SJSA1 (cell line): ENCODE measurements at regions not wholly inside any gene's neighbourhood (a gene's known extent, or its start where the extent isn't known, plus 50 kb on each side); places are given as distances from the start of the nearest gene placed in this dataset.

Source experiments
- DNase-seq, 2 experiments: peaks; one replicate each; pipeline ENCODE4 v3.0.0-alpha.2; 2015 to 2020; ENCODE audit warnings: low spot score in 2 of 2, low read depth in 1 of 2
- H3K27ac ChIP-seq: fragments of 250-450 bp; sonication (Bioruptor Pico); 2 replicates; pipeline ENCODE4 v1.5.1; 2020; ENCODE audit warnings: mild to moderate bottlenecking, moderate library complexity
- H3K27me3 ChIP-seq: fragments of 250-450 bp; sonication (Bioruptor Pico); replicated peaks from 2 replicates; pipeline ENCODE4 v1.5.1; 2020; ENCODE audit warnings: mild to moderate bottlenecking, moderate library complexity
- H3K36me3 ChIP-seq: fragments of 250-450 bp; sonication (Bioruptor Pico); 2 replicates; pipeline ENCODE4 v1.5.1; 2020; ENCODE audit warnings: mild to moderate bottlenecking
- H3K4me1 ChIP-seq: fragments of 250-450 bp; sonication (Bioruptor Pico); replicated peaks from 2 replicates; pipeline ENCODE4 v1.6.1; 2021; ENCODE audit warnings: mild to moderate bottlenecking
- H3K4me3 ChIP-seq: fragments of 250-450 bp; sonication (Bioruptor Pico); 2 replicates; pipeline ENCODE4 v1.5.1; 2020; ENCODE audit warnings: mild to moderate bottlenecking
- H3K9me3 ChIP-seq: fragments of 250-450 bp; sonication (Bioruptor Pico); replicated peaks from 2 replicates; pipeline ENCODE4 v1.5.1; 2020; ENCODE audit warnings: mild to moderate bottlenecking

- Histone ChIP-seq H3K4me1 (no peaks in the 10 kb centered on the region), H3K27ac (no peak overlapping the region), H3K27me3 (no peaks in the 10 kb centered on the region), H3K36me3 (no peaks in the 10 kb centered on the region), H3K4me3 (no peak overlapping the region), H3K9me3 (no peaks in the 10 kb centered on the region)
- DNase-seq = no peak
These were observed 478.3 kb upstream of the ZFHX3 start for GRCh38 chr16:73526011-73526804.

- Histone ChIP-seq H3K27me3 (no peaks in the 10 kb centered on the region), H3K4me1 (no peaks in the 10 kb centered on the region), H3K4me3 (no peak overlapping the region), H3K36me3 (no peaks in the 10 kb centered on the region), H3K27ac (no peak overlapping the region), H3K9me3 (no peaks in the 10 kb centered on the region)
- DNase-seq = no peak
These were observed 475.3 kb upstream of the ZFHX3 start for GRCh38 chr16:73523209-73523608.

GRCh38 chr16:73521499-73521898, 473.6 kb upstream of the ZFHX3 start:
- DNase-seq = no peak
- Histone ChIP-seq H3K36me3 (no peaks in the 10 kb centered on the region), H3K4me1 (no peaks in the 10 kb centered on the region)

GRCh38 chr16:73515616-73516015, 467.7 kb upstream of the ZFHX3 start:
- Histone ChIP-seq H3K4me1 (no peaks in the 10 kb centered on the region), H3K9me3 (no peaks in the 10 kb centered on the region), H3K36me3 (no peaks in the 10 kb centered on the region), H3K27me3 (no peaks in the 10 kb centered on the region), H3K27ac (no peak overlapping the region), H3K4me3 (no peak overlapping the region)
- no peak for DNase-seq

More at GRCh38 chr16:73521499-73521898, 473.6 kb upstream of the ZFHX3 start:
- no peaks in the 10 kb centered on the region for H3K27me3 ChIP-seq
- H3K27ac ChIP-seq = no peak overlapping the region
- no peaks in the 10 kb centered on the region for H3K9me3 ChIP-seq
- H3K4me3 ChIP-seq = no peak overlapping the region

GRCh38 chr16:73510852-73511251, 462.9 kb upstream of the ZFHX3 start:
- Histone ChIP-seq H3K4me1 (no peaks in the 10 kb centered on the region), H3K4me3 (no peak overlapping the region), H3K27ac (no peak overlapping the region), H3K36me3 (no peaks in the 10 kb centered on the region), H3K27me3 (no peaks in the 10 kb centered on the region), H3K9me3 (no peaks in the 10 kb centered on the region)
- no peak for DNase-seq

- H3K9me3 ChIP-seq = no peaks in the 10 kb centered on the region
- H3K4me1 ChIP-seq = no peaks in the 10 kb centered on the region
- no peak overlapping the region for H3K4me3 ChIP-seq
- no peaks in the 10 kb centered on the region for H3K27me3 ChIP-seq
- no peak overlapping the region for H3K27ac ChIP-seq
- no peak for DNase-seq
- no peaks in the 10 kb centered on the region for H3K36me3 ChIP-seq
These were observed 458.7 kb upstream of the ZFHX3 start for GRCh38 chr16:73506568-73507056.

GRCh38 chr16:73505577-73505976, 457.6 kb upstream of the ZFHX3 start:
- Histone ChIP-seq H3K27ac (no peak overlapping the region), H3K9me3 (0 out of 2 replicates have a peak, but pooled peaks cover 4% of the 10 kb centered on the region), H3K36me3 (no peaks in the 10 kb centered on the region), H3K27me3 (no peaks in the 10 kb centered on the region), H3K4me3 (no peak overlapping the region), H3K4me1 (no peaks in the 10 kb centered on the region)
- DNase-seq = no peak

- DNase-seq = no peak
- H3K4me3 ChIP-seq = no peak overlapping the region
- H3K36me3 ChIP-seq = no peaks in the 10 kb centered on the region
- H3K4me1 ChIP-seq = no peaks in the 10 kb centered on the region
- H3K9me3 ChIP-seq = 0 out of 2 replicates have a peak, but pooled peaks cover 4% of the 10 kb centered on the region
- H3K27me3 ChIP-seq = no peaks in the 10 kb centered on the region
- no peak overlapping the region for H3K27ac ChIP-seq
These were observed 457.0 kb upstream of the ZFHX3 start for GRCh38 chr16:73504591-73505575.

GRCh38 chr16:73503093-73503492, 455.2 kb upstream of the ZFHX3 start:
- Histone ChIP-seq H3K4me1 (no peaks in the 10 kb centered on the region), H3K4me3 (no peak overlapping the region), H3K27me3 (no peaks in the 10 kb centered on the region), H3K9me3 (0 out of 2 replicates have a peak, but pooled peaks cover 4% of the 10 kb centered on the region), H3K27ac (no peak overlapping the region), H3K36me3 (no peaks in the 10 kb centered on the region)
- DNase-seq = no peak

GRCh38 chr16:73499276-73499675, 451.3 kb upstream of the ZFHX3 start:
- no peaks in the 10 kb centered on the region for H3K36me3 ChIP-seq
- no peaks in the 10 kb centered on the region for H3K27me3 ChIP-seq
- DNase-seq = no peak
- H3K27ac ChIP-seq = no peak overlapping the region
- H3K4me3 ChIP-seq = no peak overlapping the region
- 0 out of 2 replicates have a peak, but pooled peaks cover 4% of the 10 kb centered on the region for H3K9me3 ChIP-seq
- H3K4me1 ChIP-seq = no peaks in the 10 kb centered on the region

- DNase-seq = no peak
- no peaks in the 10 kb centered on the region for H3K4me1 ChIP-seq
- H3K36me3 ChIP-seq = no peaks in the 10 kb centered on the region
- H3K4me3 ChIP-seq = no peak overlapping the region
- H3K27me3 ChIP-seq = no peaks in the 10 kb centered on the region
- H3K27ac ChIP-seq = no peak overlapping the region
- no peaks in the 10 kb centered on the region for H3K9me3 ChIP-seq
These were observed 438.0 kb upstream of the ZFHX3 start for GRCh38 chr16:73485880-73486279.

- no peaks in the 10 kb centered on the region for H3K9me3 ChIP-seq
- H3K27me3 ChIP-seq = no peaks in the 10 kb centered on the region
- no peaks in the 10 kb centered on the region for H3K4me1 ChIP-seq
- no peak overlapping the region for H3K4me3 ChIP-seq
- no peak overlapping the region for H3K27ac ChIP-seq
- no peaks in the 10 kb centered on the region for H3K36me3 ChIP-seq
- no peak for DNase-seq
These were observed 436.2 kb upstream of the ZFHX3 start for GRCh38 chr16:73483934-73484711.

- Histone ChIP-seq H3K9me3 (no peaks in the 10 kb centered on the region), H3K36me3 (no peaks in the 10 kb centered on the region), H3K4me1 (no peaks in the 10 kb centered on the region), H3K27me3 (no peaks in the 10 kb centered on the region), H3K27ac (no peak overlapping the region), H3K4me3 (no peak overlapping the region)
- peak in 1 of 2 experiments; percentile 8 for DNase-seq
These were observed 435.3 kb upstream of the ZFHX3 start for GRCh38 chr16:73483076-73483791.
